SK-N-MC (cell line): ENCODE measurements at regions not wholly inside any gene's neighbourhood (a gene's known extent, or its start where the extent isn't known, plus 50 kb on each side); places are given as distances from the start of the nearest gene placed in this dataset.

Experiments used
- EZH2 ChIP-seq: fragments of 200-600 bp; sonication (generic); IDR thresholded peaks from one replicate; pipeline ENCODE4 v1.6.1; 2017; ENCODE audit warnings: antibody characterized with exemption
- POLR2AphosphoS5 ChIP-seq: IDR thresholded peaks from 2 replicates; pipeline ENCODE4 v1.6.1; 2012; ENCODE audit warnings: mild to moderate bottlenecking, low read depth, low read length, borderline replicate concordance

GRCh38 chr11:82556210-82556609 lies 177.5 kb downstream of the FAM181B start:
- TF ChIP-seq EZH2 (no peak), POLR2AphosphoS5 (no peak)
